ENCODE measurements at regions not wholly inside any gene's neighbourhood (a gene's known extent, or its start where the extent isn't known, plus 50 kb on each side); places are given as distances from the start of the nearest gene placed in this dataset.

GRCh38 chr5:57572461-57572860 is 89.8 kb upstream of the ACTBL2 start:
- no peak for TF ChIP-seq CTCF (IDR thresholded peaks at IDR 0.05; ENCODE audit: insufficient read depth, low read length, missing control alignments)
- H3K4me3 ChIP-seq (ENCODE audit: low read depth, low read length): no peak overlapping the region
- no peak for DNase-seq (ENCODE audit: low read depth, low spot score)
- ChIA-PET POLR2A (no interaction called here), CTCF (interaction anchor here (1.2 kb wide), 1 partner anchor 275 kb away, joined by 3 read pairs; no protein-coding TSS in a partner anchor)

DNA sequence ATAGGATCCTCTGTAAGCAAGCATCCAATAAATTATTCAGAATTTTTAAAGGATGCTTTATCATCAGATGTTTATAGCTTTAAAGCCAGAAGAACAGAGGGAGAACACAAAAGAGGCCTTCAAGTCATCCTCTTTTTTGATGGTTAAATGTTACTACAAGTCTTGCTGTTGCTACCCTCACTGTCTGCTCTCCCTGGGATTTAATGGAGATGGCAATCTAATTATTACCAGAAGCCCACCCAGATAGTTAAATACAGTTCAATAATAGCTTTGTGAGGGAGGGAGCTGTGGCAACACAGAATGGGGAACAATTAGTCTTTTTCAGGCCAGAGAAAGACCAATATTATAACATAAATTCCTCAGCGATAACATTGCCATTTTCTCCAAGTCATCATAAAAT is 87.0 kb upstream of the ACTBL2 start:
- DNase-seq (ENCODE audit: low read depth, low spot score): no peak
- no peak for TF ChIP-seq CTCF (IDR thresholded peaks at IDR 0.05; ENCODE audit: insufficient read depth, low read length, missing control alignments)
- no peak overlapping the region for H3K4me3 ChIP-seq (ENCODE audit: low read depth, low read length)
- POLR2A ChIA-PET: no interaction called here
- CTCF ChIA-PET: interaction anchor here (1.0 to 1.3 kb wide), 2 partner anchors 21 to 39 kb away, joined by 3 to 5 read pairs; no protein-coding TSS in a partner anchor

DNA sequence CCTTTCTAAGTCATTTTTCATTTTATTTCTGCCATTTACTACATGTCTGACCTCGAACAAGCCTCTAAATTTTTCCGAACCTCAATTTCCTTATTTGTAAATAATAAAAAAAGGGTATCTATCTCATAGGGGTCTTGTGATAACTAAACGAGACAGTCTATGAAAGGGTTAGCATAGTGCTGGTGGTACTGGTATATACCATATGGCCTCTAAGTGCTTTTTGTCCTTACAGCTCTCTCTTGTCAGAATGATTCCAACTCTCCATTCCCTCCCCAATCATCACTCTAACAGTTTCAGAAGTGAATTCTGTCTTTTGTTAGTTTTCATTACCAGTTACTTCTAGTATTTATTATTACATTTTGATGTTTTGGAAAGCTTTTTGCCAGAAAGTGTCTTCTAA is 85.5 kb upstream of the ACTBL2 start:
- CTCF ChIA-PET: interaction anchor here (1.2 to 1.5 kb wide), 2 partner anchors 211 to 270 kb away, joined by 3 to 4 read pairs; no protein-coding TSS in a partner anchor
- no peak for DNase-seq (ENCODE audit: low read depth, low spot score)
- H3K4me3 ChIP-seq (ENCODE audit: low read depth, low read length): no peak overlapping the region
- no peak for TF ChIP-seq CTCF (IDR thresholded peaks at IDR 0.05; ENCODE audit: insufficient read depth, low read length, missing control alignments)
- POLR2A ChIA-PET: no interaction called here

DNA sequence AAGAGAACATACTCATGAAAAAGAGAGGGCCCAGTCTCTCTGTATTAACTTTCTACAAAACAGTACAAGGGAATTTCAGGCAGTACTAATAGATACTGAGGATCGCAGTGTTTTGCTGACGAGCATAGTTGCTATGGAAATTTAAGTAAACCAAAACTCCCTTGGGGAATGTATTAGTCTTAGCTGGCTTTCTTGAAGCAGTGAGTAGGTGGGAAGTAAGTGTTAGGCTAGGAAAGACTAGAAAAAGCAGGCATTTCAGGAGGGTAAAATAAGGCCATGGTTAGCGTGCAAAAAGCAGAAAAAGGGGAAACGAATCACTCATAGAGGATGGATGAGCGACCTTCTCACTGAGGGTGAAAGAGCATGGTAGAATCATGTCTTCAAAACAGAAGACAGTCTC is 84.3 kb upstream of the ACTBL2 start:
- CTCF ChIA-PET: interaction anchor here (1.5 kb wide), 1 partner anchor 213 kb away, joined by 4 read pairs; no protein-coding TSS in a partner anchor
- no peak overlapping the region for H3K4me3 ChIP-seq (ENCODE audit: low read depth, low read length)
- POLR2A ChIA-PET: no interaction called here
- TF ChIP-seq CTCF (IDR thresholded peaks at IDR 0.05; ENCODE audit: insufficient read depth, low read length, missing control alignments): no peak
- peak; percentile 77 for DNase-seq (ENCODE audit: low read depth, low spot score)

GRCh38 chr5:57561231-57561842 is 78.7 kb upstream of the ACTBL2 start:
- H3K4me3 ChIP-seq (ENCODE audit: low read depth, low read length): no peak overlapping the region
- ChIA-PET POLR2A (no interaction called here), CTCF (interaction anchor here (1.4 kb wide), 1 partner anchor 61 kb away, joined by 5 read pairs; no protein-coding TSS in a partner anchor)
- DNase-seq (ENCODE audit: low read depth, low spot score): no peak
- TF ChIP-seq CTCF (IDR thresholded peaks at IDR 0.05; ENCODE audit: insufficient read depth, low read length, missing control alignments): no peak

DNA sequence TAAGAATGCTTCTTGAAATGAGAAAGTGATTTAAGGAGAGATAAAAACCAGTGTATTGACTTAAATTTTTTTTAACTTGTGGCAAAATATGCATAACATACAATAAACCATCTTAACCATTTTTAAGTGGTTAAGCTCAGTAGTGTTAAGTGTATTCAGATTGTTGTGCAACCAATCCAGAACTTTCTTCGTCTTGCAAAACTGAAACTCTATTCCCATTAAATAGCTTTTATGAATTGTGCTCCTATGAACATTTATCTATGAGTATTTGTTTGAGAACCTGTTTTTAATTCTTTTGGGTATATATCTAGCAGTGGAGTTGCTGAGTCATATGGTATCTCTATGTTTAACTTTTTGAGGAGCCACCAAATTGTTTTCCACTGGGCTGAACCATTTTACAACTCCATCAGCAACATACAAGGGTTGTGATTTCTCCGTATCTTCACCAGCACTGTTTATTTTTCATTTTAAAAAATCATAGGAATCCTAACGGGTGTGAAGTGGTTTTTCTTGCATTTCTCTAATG is 76.6 kb upstream of the ACTBL2 start:
- no peak overlapping the region for H3K4me3 ChIP-seq (ENCODE audit: low read depth, low read length)
- no peak for DNase-seq (ENCODE audit: low read depth, low spot score)
- POLR2A ChIA-PET: no interaction called here
- CTCF ChIA-PET: no interaction called here
- no peak for TF ChIP-seq CTCF (IDR thresholded peaks at IDR 0.05; ENCODE audit: insufficient read depth, low read length, missing control alignments)

Data from AG04449 (cell line).